HEK293 (cell line): ENCODE measurements at regions not wholly inside any gene's neighbourhood (a gene's known extent, or its start where the extent isn't known, plus 50 kb on each side); places are given as distances from the start of the nearest gene placed in this dataset.

ENCODE experiments used
- ATF2 ChIP-seq: fragments of 450-650 bp; formaldehyde crosslinking; IDR thresholded peaks from 2 replicates; pipeline ENCODE4 v1.5.1; 2016; ENCODE audit warnings: missing biosample characterization, missing genetic modification characterization, low read depth
- ZNF280D ChIP-seq: fragments of 450-650 bp; formaldehyde crosslinking; IDR thresholded peaks from 2 replicates; pipeline ENCODE4 v1.5.1; 2016; ENCODE audit warnings: missing biosample characterization, missing genetic modification characterization
- ZNF488 ChIP-seq: fragments of 450-650 bp; formaldehyde crosslinking; IDR thresholded peaks from 2 replicates; pipeline ENCODE4 v1.5.1; 2016; ENCODE audit warnings: missing biosample characterization, missing genetic modification characterization
- ZNF558 ChIP-seq: fragments of 450-650 bp; formaldehyde crosslinking; IDR thresholded peaks from 2 replicates; pipeline ENCODE4 v1.5.1; 2016; ENCODE audit warnings: missing biosample characterization, missing genetic modification characterization
- ZNF571 ChIP-seq: fragments of 450-650 bp; formaldehyde crosslinking; IDR thresholded peaks from 2 replicates; pipeline ENCODE4 v1.5.0; 2017; ENCODE audit warnings: missing biosample characterization, missing genetic modification characterization
- ZNF585B ChIP-seq: fragments of 450-650 bp; formaldehyde crosslinking; IDR thresholded peaks from 2 replicates; pipeline ENCODE4 v1.5.1; 2016; ENCODE audit warnings: missing biosample characterization, missing genetic modification characterization
- TF ChIP-seq, protein P1 (sequence below): fragments of 450-650 bp; formaldehyde crosslinking; IDR thresholded peaks from 2 replicates; pipeline ENCODE4 v1.5.1; 2016; ENCODE audit warnings: missing biosample characterization, missing genetic modification characterization
- TF ChIP-seq, protein P2 (sequence below): fragments of 450-650 bp; formaldehyde crosslinking; IDR thresholded peaks from 2 replicates; pipeline ENCODE4 v1.5.1; 2016; ENCODE audit warnings: missing biosample characterization, missing genetic modification characterization
- TF ChIP-seq, protein P3 (sequence below): fragments of 450-650 bp; formaldehyde crosslinking; IDR thresholded peaks from 2 replicates; pipeline ENCODE4 v1.5.1; 2016; ENCODE audit warnings: missing biosample characterization, missing genetic modification characterization

DNA sequence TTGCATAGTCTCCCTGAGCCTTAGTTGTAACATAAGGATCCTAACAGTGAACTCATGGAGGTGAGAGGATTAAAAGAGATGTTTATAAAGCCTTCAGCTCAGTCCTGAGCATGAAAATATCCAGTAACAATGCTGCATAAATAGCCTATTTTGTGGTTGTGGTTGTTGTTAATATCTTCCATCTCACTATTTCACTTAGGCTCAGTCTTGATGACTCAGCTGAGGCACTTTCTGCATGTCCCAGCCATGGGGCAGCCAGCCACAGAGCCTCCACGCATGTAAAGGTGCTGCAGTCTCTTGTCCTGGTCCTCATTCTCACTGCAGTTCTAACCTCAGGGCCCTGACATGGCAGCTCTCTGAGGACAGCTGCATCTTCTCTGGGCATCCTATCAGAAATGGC lies 218.8 kb upstream of the PKDCC start:
- TF ChIP-seq, protein P1, sequence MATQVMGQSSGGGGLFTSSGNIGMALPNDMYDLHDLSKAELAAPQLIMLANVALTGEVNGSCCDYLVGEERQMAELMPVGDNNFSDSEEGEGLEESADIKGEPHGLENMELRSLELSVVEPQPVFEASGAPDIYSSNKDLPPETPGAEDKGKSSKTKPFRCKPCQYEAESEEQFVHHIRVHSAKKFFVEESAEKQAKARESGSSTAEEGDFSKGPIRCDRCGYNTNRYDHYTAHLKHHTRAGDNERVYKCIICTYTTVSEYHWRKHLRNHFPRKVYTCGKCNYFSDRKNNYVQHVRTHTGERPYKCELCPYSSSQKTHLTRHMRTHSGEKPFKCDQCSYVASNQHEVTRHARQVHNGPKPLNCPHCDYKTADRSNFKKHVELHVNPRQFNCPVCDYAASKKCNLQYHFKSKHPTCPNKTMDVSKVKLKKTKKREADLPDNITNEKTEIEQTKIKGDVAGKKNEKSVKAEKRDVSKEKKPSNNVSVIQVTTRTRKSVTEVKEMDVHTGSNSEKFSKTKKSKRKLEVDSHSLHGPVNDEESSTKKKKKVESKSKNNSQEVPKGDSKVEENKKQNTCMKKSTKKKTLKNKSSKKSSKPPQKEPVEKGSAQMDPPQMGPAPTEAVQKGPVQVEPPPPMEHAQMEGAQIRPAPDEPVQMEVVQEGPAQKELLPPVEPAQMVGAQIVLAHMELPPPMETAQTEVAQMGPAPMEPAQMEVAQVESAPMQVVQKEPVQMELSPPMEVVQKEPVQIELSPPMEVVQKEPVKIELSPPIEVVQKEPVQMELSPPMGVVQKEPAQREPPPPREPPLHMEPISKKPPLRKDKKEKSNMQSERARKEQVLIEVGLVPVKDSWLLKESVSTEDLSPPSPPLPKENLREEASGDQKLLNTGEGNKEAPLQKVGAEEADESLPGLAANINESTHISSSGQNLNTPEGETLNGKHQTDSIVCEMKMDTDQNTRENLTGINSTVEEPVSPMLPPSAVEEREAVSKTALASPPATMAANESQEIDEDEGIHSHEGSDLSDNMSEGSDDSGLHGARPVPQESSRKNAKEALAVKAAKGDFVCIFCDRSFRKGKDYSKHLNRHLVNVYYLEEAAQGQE (tag by site-specific recombination): no peak
- TF ChIP-seq, protein P2, sequence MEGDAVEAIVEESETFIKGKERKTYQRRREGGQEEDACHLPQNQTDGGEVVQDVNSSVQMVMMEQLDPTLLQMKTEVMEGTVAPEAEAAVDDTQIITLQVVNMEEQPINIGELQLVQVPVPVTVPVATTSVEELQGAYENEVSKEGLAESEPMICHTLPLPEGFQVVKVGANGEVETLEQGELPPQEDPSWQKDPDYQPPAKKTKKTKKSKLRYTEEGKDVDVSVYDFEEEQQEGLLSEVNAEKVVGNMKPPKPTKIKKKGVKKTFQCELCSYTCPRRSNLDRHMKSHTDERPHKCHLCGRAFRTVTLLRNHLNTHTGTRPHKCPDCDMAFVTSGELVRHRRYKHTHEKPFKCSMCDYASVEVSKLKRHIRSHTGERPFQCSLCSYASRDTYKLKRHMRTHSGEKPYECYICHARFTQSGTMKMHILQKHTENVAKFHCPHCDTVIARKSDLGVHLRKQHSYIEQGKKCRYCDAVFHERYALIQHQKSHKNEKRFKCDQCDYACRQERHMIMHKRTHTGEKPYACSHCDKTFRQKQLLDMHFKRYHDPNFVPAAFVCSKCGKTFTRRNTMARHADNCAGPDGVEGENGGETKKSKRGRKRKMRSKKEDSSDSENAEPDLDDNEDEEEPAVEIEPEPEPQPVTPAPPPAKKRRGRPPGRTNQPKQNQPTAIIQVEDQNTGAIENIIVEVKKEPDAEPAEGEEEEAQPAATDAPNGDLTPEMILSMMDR: no peak
- TF ChIP-seq, protein P3, sequence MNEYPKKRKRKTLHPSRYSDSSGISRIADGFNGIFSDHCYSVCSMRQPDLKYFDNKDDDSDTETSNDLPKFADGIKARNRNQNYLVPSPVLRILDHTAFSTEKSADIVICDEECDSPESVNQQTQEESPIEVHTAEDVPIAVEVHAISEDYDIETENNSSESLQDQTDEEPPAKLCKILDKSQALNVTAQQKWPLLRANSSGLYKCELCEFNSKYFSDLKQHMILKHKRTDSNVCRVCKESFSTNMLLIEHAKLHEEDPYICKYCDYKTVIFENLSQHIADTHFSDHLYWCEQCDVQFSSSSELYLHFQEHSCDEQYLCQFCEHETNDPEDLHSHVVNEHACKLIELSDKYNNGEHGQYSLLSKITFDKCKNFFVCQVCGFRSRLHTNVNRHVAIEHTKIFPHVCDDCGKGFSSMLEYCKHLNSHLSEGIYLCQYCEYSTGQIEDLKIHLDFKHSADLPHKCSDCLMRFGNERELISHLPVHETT (tag by site-specific recombination): no peak
- no peak for TF ChIP-seq ZNF558 (tag by site-specific recombination)
- no peak for TF ChIP-seq ZNF571 (tag by site-specific recombination)
- TF ChIP-seq ATF2: no peak
- TF ChIP-seq ZNF585B (tag by site-specific recombination): no peak
- no peak for TF ChIP-seq ZNF488 (tag by site-specific recombination)
- TF ChIP-seq ZNF280D (tag by site-specific recombination): no peak
